B cell (primary cell): ENCODE measurements at regions not wholly inside any gene's neighbourhood (a gene's known extent, or its start where the extent isn't known, plus 50 kb on each side); places are given as distances from the start of the nearest gene placed in this dataset.

Source experiments
- EZH2 ChIP-seq: IDR thresholded peaks from 2 replicates; pipeline ENCODE4 v1.6.1; 2012; ENCODE audit warnings: borderline replicate concordance, low read depth, mild to moderate bottlenecking, moderate library complexity, low read length; ENCODE audit not compliant: insufficient read depth, poor library complexity, severe bottlenecking
- TF ChIP-seq, protein P1 (sequence below): fragments of 200-600 bp; IDR thresholded peaks from one replicate; pipeline ENCODE4 v1.8.0; 2022; ENCODE audit warnings: antibody characterized with exemption, mild to moderate bottlenecking

DNA sequence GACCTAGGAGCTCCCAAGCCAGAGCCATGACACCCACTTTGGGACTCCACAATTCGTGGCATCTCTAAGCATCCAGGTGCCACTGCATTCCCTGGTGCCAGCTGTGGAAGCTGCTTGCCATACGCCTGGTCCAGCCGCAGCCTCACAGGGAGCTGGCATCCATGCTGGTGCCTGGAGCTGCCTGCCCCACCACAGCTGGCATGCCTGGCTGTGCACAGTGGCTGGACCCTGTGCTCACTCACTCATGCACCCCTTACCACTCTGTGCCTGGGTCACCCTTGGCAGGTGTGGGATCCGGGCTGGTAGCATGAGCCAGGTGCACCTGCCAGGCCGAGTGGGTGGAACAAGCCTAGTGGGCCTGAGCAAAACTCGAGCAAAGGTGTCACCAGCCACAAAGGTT is 90.1 kb downstream of the CAVIN4 start:
- TF ChIP-seq, protein P1, sequence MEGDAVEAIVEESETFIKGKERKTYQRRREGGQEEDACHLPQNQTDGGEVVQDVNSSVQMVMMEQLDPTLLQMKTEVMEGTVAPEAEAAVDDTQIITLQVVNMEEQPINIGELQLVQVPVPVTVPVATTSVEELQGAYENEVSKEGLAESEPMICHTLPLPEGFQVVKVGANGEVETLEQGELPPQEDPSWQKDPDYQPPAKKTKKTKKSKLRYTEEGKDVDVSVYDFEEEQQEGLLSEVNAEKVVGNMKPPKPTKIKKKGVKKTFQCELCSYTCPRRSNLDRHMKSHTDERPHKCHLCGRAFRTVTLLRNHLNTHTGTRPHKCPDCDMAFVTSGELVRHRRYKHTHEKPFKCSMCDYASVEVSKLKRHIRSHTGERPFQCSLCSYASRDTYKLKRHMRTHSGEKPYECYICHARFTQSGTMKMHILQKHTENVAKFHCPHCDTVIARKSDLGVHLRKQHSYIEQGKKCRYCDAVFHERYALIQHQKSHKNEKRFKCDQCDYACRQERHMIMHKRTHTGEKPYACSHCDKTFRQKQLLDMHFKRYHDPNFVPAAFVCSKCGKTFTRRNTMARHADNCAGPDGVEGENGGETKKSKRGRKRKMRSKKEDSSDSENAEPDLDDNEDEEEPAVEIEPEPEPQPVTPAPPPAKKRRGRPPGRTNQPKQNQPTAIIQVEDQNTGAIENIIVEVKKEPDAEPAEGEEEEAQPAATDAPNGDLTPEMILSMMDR = no peak
- no peak for TF ChIP-seq EZH2
